GM12878 (cell line): ENCODE measurements at regions not wholly inside any gene's neighbourhood (a gene's known extent, or its start where the extent isn't known, plus 50 kb on each side); places are given as distances from the start of the nearest gene placed in this dataset.

ENCODE experiments used
- ATAC-seq: fragments of 200-7000 bp; cut with Tn5 transposase; 3 replicates; pipeline ENCODE4 v1.9.1; 2020; ENCODE audit warnings: mild to moderate bottlenecking, moderate library complexity
- BruUV-seq: library from RNA; stranded (reverse); fragments of 400-500 nt; replicated peaks from 2 replicates; lab custom pipeline; 2021; lab: Mats Ljungman, UMichigan
- CTCF ChIA-PET: fragments of 300-600 bp; sonication (Branson Sonifier 250); formaldehyde crosslinking; extraction: SDS; loops from one replicate; lab custom pipeline; 2021; ENCODE audit warnings: inconsistent platforms; lab: Yijun Ruan, JAX
- POLR2A ChIA-PET: fragments of 350-600 bp; formaldehyde crosslinking; extraction: SDS; loops from one replicate; lab custom pipeline; 2021; ENCODE audit warnings: inconsistent platforms; lab: Charles Lee
- RAD21 ChIA-PET: fragments of 300-600 bp; sonication (Branson Sonifier 250); formaldehyde crosslinking; loops from one replicate; lab custom pipeline; 2023; ENCODE audit warnings: antibody characterized with exemption; ENCODE audit not compliant: unreplicated experiment; lab: Charles Lee
- SMC1A ChIA-PET: fragments of 300-600 bp; sonication (Branson Sonifier 250); formaldehyde crosslinking; loops from one replicate; lab custom pipeline; 2023; ENCODE audit not compliant: unreplicated experiment, uncharacterized antibody; lab: Charles Lee
- DNase-seq: peaks from one replicate; pipeline ENCODE4 v3.0.0-alpha.2; 2011; ENCODE audit warnings: low read depth, low spot score
- FAIRE-seq: peaks from 3 replicates; lab custom pipeline; 2011; peaks lifted over from hg19 to GRCh38; lab: Jason Lieb, UNC
- H2AFZ ChIP-seq: 2 replicates; pipeline ENCODE4 v1.6.0; 2011; ENCODE audit warnings: low read depth, low read length, control low read depth; ENCODE audit not compliant: control insufficient read depth
- H3K27ac ChIP-seq: 2 replicates; pipeline ENCODE4 v1.5.1; 2011; ENCODE audit warnings: control low read depth; ENCODE audit not compliant: control insufficient read depth, insufficient read depth
- H3K27me3 ChIP-seq, 2 experiments: replicated peaks in 1 of 2; 2 replicates each; pipeline versions ENCODE4 v1.6.0 to v1.6.1; 2011; ENCODE audit warnings: low read length in 1 of 2; ENCODE audit not compliant: control insufficient read depth in 2 of 2, insufficient read depth in 2 of 2
- H3K36me3 ChIP-seq, 2 experiments: 2 replicates each; pipeline ENCODE4 v1.5.1; 2011; ENCODE audit warnings: low read length in 1 of 2; ENCODE audit not compliant: control insufficient read depth in 2 of 2, insufficient read depth in 2 of 2
- H3K4me1 ChIP-seq: 2 replicates; pipeline ENCODE4 v1.6.1; 2011; ENCODE audit warnings: mild to moderate bottlenecking, low read length, moderate library complexity, mixed read lengths; ENCODE audit not compliant: control insufficient read depth, insufficient read depth
- H3K4me2 ChIP-seq: 2 replicates; pipeline ENCODE4 v1.6.0; 2011; ENCODE audit warnings: control low read depth; ENCODE audit not compliant: control insufficient read depth, insufficient read depth
- H3K4me3 ChIP-seq: fragments of 200-600 bp; sonication (generic); 2 replicates; pipeline ENCODE4 v1.5.1; 2016
- H3K79me2 ChIP-seq: 2 replicates; pipeline ENCODE4 v1.6.0; 2011; ENCODE audit warnings: low read length; ENCODE audit not compliant: control insufficient read depth, insufficient read depth
- H3K9ac ChIP-seq: 2 replicates; pipeline ENCODE4 v1.8.0; 2011; ENCODE audit warnings: low read length, control low read depth, mixed read lengths; ENCODE audit not compliant: control insufficient read depth, insufficient read depth
- H3K9me3 ChIP-seq: replicated peaks from 3 replicates; pipeline ENCODE4 v1.5.1; 2011; ENCODE audit warnings: mild to moderate bottlenecking, low read length; ENCODE audit not compliant: control insufficient read depth, insufficient read depth
- H4K20me1 ChIP-seq: 2 replicates; pipeline ENCODE4 v1.6.0; 2011; ENCODE audit not compliant: control insufficient read depth, insufficient read depth
- BMI1 ChIP-seq: fragments of 450-650 bp; IDR thresholded peaks from 2 replicates; pipeline ENCODE4 v1.6.1; 2016; ENCODE audit warnings: mild to moderate bottlenecking, moderate library complexity, borderline replicate concordance
- BRCA1 ChIP-seq: IDR thresholded peaks from 2 replicates; pipeline ENCODE4 v1.6.1; 2011; ENCODE audit warnings: low read depth, low read length, improper control_type of control experiment
- CBX5 ChIP-seq: sonication (generic); IDR thresholded peaks from 2 replicates; pipeline ENCODE4 v1.6.1; 2016; ENCODE audit warnings: low read depth, moderate library complexity, mild to moderate bottlenecking, inconsistent platforms
- EZH2 ChIP-seq: IDR thresholded peaks from 2 replicates; pipeline ENCODE4 v1.6.1; 2012; ENCODE audit warnings: low read depth, mild to moderate bottlenecking, control low read depth, inconsistent platforms, low read length, borderline replicate concordance; ENCODE audit not compliant: control insufficient read depth
- FOXK2 ChIP-seq: fragments of 450-650 bp; IDR thresholded peaks from 2 replicates; pipeline ENCODE4 v1.6.1; 2017; ENCODE audit warnings: mild to moderate bottlenecking, moderate library complexity
- GABPA ChIP-seq: IDR thresholded peaks from 2 replicates; pipeline ENCODE4 v1.6.1; 2014; ENCODE audit warnings: antibody characterized with exemption, low read depth, mild to moderate bottlenecking, inconsistent platforms
- MTA3 ChIP-seq: IDR thresholded peaks from 2 replicates; pipeline ENCODE4 v1.6.1; 2012; ENCODE audit warnings: low read length, inconsistent platforms, borderline replicate concordance
- NBN ChIP-seq: fragments of 450-650 bp; IDR thresholded peaks from 2 replicates; pipeline ENCODE4 v1.6.1; 2016
- RBBP5 ChIP-seq: fragments of 200-600 bp; sonication (generic); conservative IDR thresholded peaks from 2 replicates; pipeline ENCODE4 v1.6.1; 2016
- ZNF207 ChIP-seq: fragments of 450-650 bp; IDR thresholded peaks from 2 replicates; pipeline ENCODE4 v1.6.1; 2014; ENCODE audit warnings: antibody characterized with exemption, mild to moderate bottlenecking, borderline replicate concordance
- ZNF622 ChIP-seq: fragments of 450-650 bp; IDR thresholded peaks from 2 replicates; pipeline ENCODE4 v1.6.1; 2017; ENCODE audit warnings: mild to moderate bottlenecking, inconsistent platforms
- WGBS: methylation state at CpG from one replicate; pipeline ENCODE4 v1.1.6; 2016; ENCODE audit warnings: low lambda C conversion rate; ENCODE audit not compliant: insufficient replicate concordance, insufficient coverage; ENCODE audit errors: missing lambda C conversion rate; 5-methylcytosine and 5-hydroxymethylcytosine counted together
- in situ Hi-C: fragments of 300-500 bp; cut with MboI; formaldehyde crosslinking; loops from 9 replicates; pipeline ENCODE4 v1.14.3; 2018; ENCODE audit warnings: mixed read lengths
- intact Hi-C: fragments of 100-400 bp; cut with micrococcal nuclease; formaldehyde crosslinking; loops from one replicate; pipeline ENCODE4 v1.14.2; 2022; ENCODE audit not compliant: unreplicated experiment
- TF ChIP-seq, protein P1 (sequence below): fragments of 450-650 bp; IDR thresholded peaks from 2 replicates; pipeline ENCODE4 v1.6.1; 2014; ENCODE audit warnings: mild to moderate bottlenecking
- TF ChIP-seq, protein P2 (sequence below): fragments of 450-650 bp; IDR thresholded peaks from 2 replicates; pipeline ENCODE4 v1.6.1; 2016; ENCODE audit warnings: mild to moderate bottlenecking, moderate library complexity, borderline replicate concordance
- TF ChIP-seq, protein P3 (sequence below): fragments of 150-350 bp; IDR thresholded peaks from 2 replicates; pipeline ENCODE4 v1.6.1; 2014; ENCODE audit warnings: mild to moderate bottlenecking, low read depth, low read length

DNA sequence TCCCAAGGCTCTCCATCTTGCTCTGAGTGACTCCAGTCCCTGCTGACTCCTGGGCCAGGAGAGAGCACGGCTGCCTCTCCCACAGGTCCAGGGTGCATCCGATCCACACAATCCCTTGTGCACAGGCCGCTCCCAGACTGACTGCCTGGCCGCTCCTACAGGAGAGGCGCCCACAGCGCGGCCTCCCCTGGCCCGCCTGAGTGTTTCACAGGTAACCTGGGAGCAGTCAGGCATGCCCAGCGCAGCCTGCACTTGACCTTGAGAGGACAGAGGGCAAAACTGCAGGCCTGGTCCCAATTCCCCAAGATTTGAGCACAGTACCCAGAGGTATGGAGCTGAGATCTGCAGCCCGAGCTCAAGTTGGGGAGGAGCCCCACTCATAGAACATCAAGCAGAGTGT, 490.2 kb downstream of the CNTN6 start:
- no peaks in the 10 kb centered on the region for H3K9me3 ChIP-seq
- CTCF ChIA-PET, result no interaction called here
- H3K4me2 ChIP-seq, result no peak overlapping the region
- TF ChIP-seq CBX5, result no peak
- TF ChIP-seq NBN, result no peak
- TF ChIP-seq ZNF207, result no peak
- no peak for TF ChIP-seq MTA3
- TF ChIP-seq, all 136 proteins: peak for 0
- no peak for FAIRE-seq
- no peaks in the 10 kb centered on the region for H3K36me3 ChIP-seq
- ChIA-PET SMC1A (no interaction called here), RAD21 (no interaction called here), POLR2A (no interaction called here)
- no peak overlapping the region for H3K9ac ChIP-seq
- no peak for ATAC-seq
- H2AFZ ChIP-seq, result no peak overlapping the region
- DNase-seq, result no peak
- WGBS, result 40% methylated on average over 10 of the region's 10 CpGs
- no peaks in the 10 kb centered on the region for H3K79me2 ChIP-seq
- no peaks in the 10 kb centered on the region for H3K4me1 ChIP-seq
- no peak overlapping the region for H3K27ac ChIP-seq
- in situ Hi-C loops (no loop called here), intact Hi-C loops (no loop called here)
- no peak overlapping the region for H3K4me3 ChIP-seq
- H3K27me3 ChIP-seq, result no peaks in the 10 kb centered on the region
- no peaks in the 10 kb centered on the region for H4K20me1 ChIP-seq
- no TSS peak for BruUV-seq

DNA sequence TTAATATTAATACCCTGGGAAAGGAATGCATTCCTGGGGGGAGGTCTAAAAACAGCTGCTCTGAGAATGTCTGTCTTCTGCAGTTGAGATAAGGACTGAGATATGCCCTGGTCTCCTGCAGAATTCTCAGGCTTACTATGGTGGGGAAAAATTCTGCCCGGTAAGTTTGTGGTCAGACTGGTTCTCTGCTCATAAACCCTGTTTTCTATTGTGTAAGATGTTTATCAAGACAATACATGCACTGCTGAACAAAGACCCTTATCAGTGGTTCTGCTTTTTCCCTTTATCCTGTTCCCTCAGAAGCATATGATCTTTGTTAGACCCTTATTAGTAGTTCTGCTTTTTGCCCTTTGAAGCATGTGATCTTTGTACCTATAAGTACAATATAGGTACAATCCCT, 494.6 kb downstream of the CNTN6 start:
- ChIA-PET CTCF (no interaction called here), POLR2A (no interaction called here), RAD21 (no interaction called here), SMC1A (no interaction called here)
- Histone ChIP-seq H3K27ac (no peak overlapping the region), H3K36me3 (no peaks in the 10 kb centered on the region), H3K9me3 (no peaks in the 10 kb centered on the region), H4K20me1 (no peaks in the 10 kb centered on the region), H3K79me2 (no peaks in the 10 kb centered on the region), H3K9ac (no peak overlapping the region), H3K4me2 (no peak overlapping the region), H3K27me3 (no peaks in the 10 kb centered on the region), H3K4me3 (no peak overlapping the region), H3K4me1 (no peaks in the 10 kb centered on the region), H2AFZ (no peak overlapping the region)
- FAIRE-seq, result no peak
- 0% methylated on average over 1 of the region's 1 CpG for WGBS
- BruUV-seq, result no TSS peak
- intact Hi-C loops (no loop called here), in situ Hi-C loops (no loop called here)
- no peak for DNase-seq
- no peak for ATAC-seq
- TF ChIP-seq, protein P1, sequence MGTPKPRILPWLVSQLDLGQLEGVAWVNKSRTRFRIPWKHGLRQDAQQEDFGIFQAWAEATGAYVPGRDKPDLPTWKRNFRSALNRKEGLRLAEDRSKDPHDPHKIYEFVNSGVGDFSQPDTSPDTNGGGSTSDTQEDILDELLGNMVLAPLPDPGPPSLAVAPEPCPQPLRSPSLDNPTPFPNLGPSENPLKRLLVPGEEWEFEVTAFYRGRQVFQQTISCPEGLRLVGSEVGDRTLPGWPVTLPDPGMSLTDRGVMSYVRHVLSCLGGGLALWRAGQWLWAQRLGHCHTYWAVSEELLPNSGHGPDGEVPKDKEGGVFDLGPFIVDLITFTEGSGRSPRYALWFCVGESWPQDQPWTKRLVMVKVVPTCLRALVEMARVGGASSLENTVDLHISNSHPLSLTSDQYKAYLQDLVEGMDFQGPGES, result no peak
- no peak for TF ChIP-seq RBBP5
- no peak for TF ChIP-seq ZNF622
- no peak for TF ChIP-seq BRCA1
- TF ChIP-seq FOXK2, result no peak
- TF ChIP-seq BMI1, result no peak
- TF ChIP-seq GABPA, result no peak
- TF ChIP-seq, protein P2, sequence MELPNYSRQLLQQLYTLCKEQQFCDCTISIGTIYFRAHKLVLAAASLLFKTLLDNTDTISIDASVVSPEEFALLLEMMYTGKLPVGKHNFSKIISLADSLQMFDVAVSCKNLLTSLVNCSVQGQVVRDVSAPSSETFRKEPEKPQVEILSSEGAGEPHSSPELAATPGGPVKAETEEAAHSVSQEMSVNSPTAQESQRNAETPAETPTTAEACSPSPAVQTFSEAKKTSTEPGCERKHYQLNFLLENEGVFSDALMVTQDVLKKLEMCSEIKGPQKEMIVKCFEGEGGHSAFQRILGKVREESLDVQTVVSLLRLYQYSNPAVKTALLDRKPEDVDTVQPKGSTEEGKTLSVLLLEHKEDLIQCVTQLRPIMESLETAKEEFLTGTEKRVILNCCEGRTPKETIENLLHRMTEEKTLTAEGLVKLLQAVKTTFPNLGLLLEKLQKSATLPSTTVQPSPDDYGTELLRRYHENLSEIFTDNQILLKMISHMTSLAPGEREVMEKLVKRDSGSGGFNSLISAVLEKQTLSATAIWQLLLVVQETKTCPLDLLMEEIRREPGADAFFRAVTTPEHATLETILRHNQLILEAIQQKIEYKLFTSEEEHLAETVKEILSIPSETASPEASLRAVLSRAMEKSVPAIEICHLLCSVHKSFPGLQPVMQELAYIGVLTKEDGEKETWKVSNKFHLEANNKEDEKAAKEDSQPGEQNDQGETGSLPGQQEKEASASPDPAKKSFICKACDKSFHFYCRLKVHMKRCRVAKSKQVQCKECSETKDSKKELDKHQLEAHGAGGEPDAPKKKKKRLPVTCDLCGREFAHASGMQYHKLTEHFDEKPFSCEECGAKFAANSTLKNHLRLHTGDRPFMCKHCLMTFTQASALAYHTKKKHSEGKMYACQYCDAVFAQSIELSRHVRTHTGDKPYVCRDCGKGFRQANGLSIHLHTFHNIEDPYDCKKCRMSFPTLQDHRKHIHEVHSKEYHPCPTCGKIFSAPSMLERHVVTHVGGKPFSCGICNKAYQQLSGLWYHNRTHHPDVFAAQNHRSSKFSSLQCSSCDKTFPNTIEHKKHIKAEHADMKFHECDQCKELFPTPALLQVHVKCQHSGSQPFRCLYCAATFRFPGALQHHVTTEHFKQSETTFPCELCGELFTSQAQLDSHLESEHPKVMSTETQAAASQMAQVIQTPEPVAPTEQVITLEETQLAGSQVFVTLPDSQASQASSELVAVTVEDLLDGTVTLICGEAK, result no peak
- TF ChIP-seq EZH2, result no peak
- TF ChIP-seq, protein P3, sequence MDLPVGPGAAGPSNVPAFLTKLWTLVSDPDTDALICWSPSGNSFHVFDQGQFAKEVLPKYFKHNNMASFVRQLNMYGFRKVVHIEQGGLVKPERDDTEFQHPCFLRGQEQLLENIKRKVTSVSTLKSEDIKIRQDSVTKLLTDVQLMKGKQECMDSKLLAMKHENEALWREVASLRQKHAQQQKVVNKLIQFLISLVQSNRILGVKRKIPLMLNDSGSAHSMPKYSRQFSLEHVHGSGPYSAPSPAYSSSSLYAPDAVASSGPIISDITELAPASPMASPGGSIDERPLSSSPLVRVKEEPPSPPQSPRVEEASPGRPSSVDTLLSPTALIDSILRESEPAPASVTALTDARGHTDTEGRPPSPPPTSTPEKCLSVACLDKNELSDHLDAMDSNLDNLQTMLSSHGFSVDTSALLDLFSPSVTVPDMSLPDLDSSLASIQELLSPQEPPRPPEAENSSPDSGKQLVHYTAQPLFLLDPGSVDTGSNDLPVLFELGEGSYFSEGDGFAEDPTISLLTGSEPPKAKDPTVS, result no peak
